ENCODE measurements at regions not wholly inside any gene's neighbourhood (a gene's known extent, or its start where the extent isn't known, plus 50 kb on each side); places are given as distances from the start of the nearest gene placed in this dataset.

DNA sequence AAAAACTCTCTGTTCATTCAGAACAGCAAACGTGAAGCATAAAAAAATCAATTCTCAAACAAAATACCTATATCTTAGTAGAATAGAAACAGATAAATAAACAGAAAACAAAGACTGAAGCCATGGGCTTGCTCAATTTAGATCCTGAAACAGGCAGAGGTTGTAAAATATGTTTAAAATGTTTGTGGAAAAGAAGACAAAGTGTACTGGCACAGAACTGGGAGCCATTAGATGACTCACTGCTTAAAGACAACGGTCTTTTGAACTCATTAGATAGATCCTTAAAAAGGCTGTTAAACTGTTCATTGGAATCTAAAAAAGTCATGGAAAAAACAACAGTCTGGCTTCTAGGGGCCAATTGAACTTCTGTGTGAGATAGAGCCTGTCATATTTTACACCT, 247.0 kb upstream of the NDST4 start:
- TF ChIP-seq SIN3A (IDR thresholded peaks at IDR 0.05; ENCODE audit: borderline replicate concordance, insufficient read depth, low read depth, low read length), result no peak
- TF ChIP-seq, protein P1, sequence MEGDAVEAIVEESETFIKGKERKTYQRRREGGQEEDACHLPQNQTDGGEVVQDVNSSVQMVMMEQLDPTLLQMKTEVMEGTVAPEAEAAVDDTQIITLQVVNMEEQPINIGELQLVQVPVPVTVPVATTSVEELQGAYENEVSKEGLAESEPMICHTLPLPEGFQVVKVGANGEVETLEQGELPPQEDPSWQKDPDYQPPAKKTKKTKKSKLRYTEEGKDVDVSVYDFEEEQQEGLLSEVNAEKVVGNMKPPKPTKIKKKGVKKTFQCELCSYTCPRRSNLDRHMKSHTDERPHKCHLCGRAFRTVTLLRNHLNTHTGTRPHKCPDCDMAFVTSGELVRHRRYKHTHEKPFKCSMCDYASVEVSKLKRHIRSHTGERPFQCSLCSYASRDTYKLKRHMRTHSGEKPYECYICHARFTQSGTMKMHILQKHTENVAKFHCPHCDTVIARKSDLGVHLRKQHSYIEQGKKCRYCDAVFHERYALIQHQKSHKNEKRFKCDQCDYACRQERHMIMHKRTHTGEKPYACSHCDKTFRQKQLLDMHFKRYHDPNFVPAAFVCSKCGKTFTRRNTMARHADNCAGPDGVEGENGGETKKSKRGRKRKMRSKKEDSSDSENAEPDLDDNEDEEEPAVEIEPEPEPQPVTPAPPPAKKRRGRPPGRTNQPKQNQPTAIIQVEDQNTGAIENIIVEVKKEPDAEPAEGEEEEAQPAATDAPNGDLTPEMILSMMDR (IDR thresholded peaks at IDR 0.05), result no peak
- no peak overlapping the region for H3K4me3 ChIP-seq (ENCODE audit: low read depth in 2 of 2, low read length in 2 of 2)
- DNase-seq (ENCODE audit: low read depth, low spot score) (no peak), ATAC-seq (no peak)
- H3K36me3 ChIP-seq (ENCODE audit: control insufficient read depth, insufficient read depth, low read length), result no peaks in the 10 kb centered on the region
- no peaks in the 10 kb centered on the region for H3K27me3 ChIP-seq (ENCODE audit: control insufficient read depth, insufficient read depth, low read length)
- in situ Hi-C loops (cut with HindIII; ENCODE audit: low pct_unique_long_range_greater_than_20kb, low sequenced_read_pairs), result no loop called here
- H3K27ac ChIP-seq (ENCODE audit: low read length), result no peak overlapping the region
- CTCF ChIA-PET, result no interaction called here
- no TSS peak for BruUV-seq (replicated peaks)
- H3K9me3 ChIP-seq (ENCODE audit: control insufficient read depth, insufficient read depth, low read depth, low read length), result no peaks in the 10 kb centered on the region
- intact Hi-C loops (cut with micrococcal nuclease; ENCODE audit: unreplicated experiment), result no loop called here
- no peaks in the 10 kb centered on the region for H3K4me1 ChIP-seq (ENCODE audit: control insufficient read depth, insufficient read depth, low read length)
- POLR2A ChIA-PET, result no interaction called here

DNA sequence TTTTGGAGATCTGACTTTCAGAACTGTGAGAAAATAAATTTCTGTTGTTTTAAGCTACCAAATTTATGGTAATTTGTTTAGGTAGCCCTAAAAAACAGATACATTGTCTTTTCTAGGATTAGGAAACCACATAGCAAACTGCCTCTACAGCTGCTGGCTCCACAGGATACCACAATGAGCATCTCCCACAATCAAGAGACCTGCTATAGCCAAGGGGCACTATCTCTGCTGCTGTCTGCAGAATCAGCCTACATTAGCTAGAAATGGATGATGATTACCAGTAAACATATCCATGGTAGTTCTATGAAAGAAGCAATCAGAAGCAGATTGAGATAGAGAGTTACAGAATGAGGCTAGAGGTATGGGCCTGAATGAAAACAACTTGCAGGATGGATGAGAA, 244.4 kb upstream of the NDST4 start:
- H3K27ac ChIP-seq (ENCODE audit: low read length), result no peak overlapping the region
- in situ Hi-C loops (cut with HindIII; ENCODE audit: low pct_unique_long_range_greater_than_20kb, low sequenced_read_pairs) (no loop called here), intact Hi-C loops (cut with micrococcal nuclease; ENCODE audit: unreplicated experiment) (no loop called here)
- no TSS peak for BruUV-seq (replicated peaks)
- no peaks in the 10 kb centered on the region for H3K27me3 ChIP-seq (ENCODE audit: control insufficient read depth, insufficient read depth, low read length)
- DNase-seq (ENCODE audit: low read depth, low spot score) (no peak), ATAC-seq (no peak)
- ChIA-PET POLR2A (no interaction called here), CTCF (no interaction called here)
- TF ChIP-seq, protein P2, sequence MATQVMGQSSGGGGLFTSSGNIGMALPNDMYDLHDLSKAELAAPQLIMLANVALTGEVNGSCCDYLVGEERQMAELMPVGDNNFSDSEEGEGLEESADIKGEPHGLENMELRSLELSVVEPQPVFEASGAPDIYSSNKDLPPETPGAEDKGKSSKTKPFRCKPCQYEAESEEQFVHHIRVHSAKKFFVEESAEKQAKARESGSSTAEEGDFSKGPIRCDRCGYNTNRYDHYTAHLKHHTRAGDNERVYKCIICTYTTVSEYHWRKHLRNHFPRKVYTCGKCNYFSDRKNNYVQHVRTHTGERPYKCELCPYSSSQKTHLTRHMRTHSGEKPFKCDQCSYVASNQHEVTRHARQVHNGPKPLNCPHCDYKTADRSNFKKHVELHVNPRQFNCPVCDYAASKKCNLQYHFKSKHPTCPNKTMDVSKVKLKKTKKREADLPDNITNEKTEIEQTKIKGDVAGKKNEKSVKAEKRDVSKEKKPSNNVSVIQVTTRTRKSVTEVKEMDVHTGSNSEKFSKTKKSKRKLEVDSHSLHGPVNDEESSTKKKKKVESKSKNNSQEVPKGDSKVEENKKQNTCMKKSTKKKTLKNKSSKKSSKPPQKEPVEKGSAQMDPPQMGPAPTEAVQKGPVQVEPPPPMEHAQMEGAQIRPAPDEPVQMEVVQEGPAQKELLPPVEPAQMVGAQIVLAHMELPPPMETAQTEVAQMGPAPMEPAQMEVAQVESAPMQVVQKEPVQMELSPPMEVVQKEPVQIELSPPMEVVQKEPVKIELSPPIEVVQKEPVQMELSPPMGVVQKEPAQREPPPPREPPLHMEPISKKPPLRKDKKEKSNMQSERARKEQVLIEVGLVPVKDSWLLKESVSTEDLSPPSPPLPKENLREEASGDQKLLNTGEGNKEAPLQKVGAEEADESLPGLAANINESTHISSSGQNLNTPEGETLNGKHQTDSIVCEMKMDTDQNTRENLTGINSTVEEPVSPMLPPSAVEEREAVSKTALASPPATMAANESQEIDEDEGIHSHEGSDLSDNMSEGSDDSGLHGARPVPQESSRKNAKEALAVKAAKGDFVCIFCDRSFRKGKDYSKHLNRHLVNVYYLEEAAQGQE (IDR thresholded peaks at IDR 0.05; ENCODE audit: insufficient read depth in 1 of 2, low read depth in 2 of 2, low read length in 1 of 2), result no peak
- no peak for TF ChIP-seq SIN3A (IDR thresholded peaks at IDR 0.05; ENCODE audit: borderline replicate concordance, insufficient read depth, low read depth, low read length)
- no peak for TF ChIP-seq TCF7L2 (IDR thresholded peaks at IDR 0.05; ENCODE audit: low read depth, low read length)
- TF ChIP-seq POLR2AphosphoS5 (IDR thresholded peaks at IDR 0.05; ENCODE audit: low read depth, low read length), result no peak
- TF ChIP-seq, protein P1 (IDR thresholded peaks at IDR 0.05), result no peak
- H3K36me3 ChIP-seq (ENCODE audit: control insufficient read depth, insufficient read depth, low read length), result no peaks in the 10 kb centered on the region
- no peak overlapping the region for H3K4me3 ChIP-seq (ENCODE audit: low read depth in 2 of 2, low read length in 2 of 2)
- no peaks in the 10 kb centered on the region for H3K9me3 ChIP-seq (ENCODE audit: control insufficient read depth, insufficient read depth, low read depth, low read length)
- no peaks in the 10 kb centered on the region for H3K4me1 ChIP-seq (ENCODE audit: control insufficient read depth, insufficient read depth, low read length)

DNA sequence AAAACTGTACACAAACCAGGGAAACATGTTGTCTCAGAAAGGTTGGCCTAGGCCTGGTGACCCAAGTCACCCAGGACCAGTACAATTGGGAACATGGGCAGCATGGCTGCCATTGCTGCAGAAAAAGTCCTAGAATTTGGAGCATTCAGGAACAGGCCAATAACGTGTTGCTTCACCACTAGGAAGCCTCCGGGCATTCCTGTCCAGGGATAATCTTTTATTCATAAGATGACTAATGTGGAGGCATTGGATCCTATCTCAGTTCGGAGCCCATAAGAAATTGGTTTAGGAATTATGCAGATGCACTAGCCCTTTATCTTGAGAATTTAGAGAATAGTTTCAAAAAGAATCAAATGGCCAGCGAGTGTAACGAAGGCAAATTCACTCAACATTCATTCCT, 242.8 kb upstream of the NDST4 start:
- Histone ChIP-seq H3K36me3 (ENCODE audit: control insufficient read depth, insufficient read depth, low read length) (no peaks in the 10 kb centered on the region), H3K9me3 (ENCODE audit: control insufficient read depth, insufficient read depth, low read depth, low read length) (no peaks in the 10 kb centered on the region), H3K27ac (ENCODE audit: low read length) (no peak overlapping the region), H3K4me3 (ENCODE audit: low read depth in 2 of 2, low read length in 2 of 2) (no peak overlapping the region), H3K4me1 (ENCODE audit: control insufficient read depth, insufficient read depth, low read length) (no peaks in the 10 kb centered on the region), H3K27me3 (ENCODE audit: control insufficient read depth, insufficient read depth, low read length) (no peaks in the 10 kb centered on the region)
- BruUV-seq (replicated peaks), result no TSS peak
- in situ Hi-C loops (cut with HindIII; ENCODE audit: low pct_unique_long_range_greater_than_20kb, low sequenced_read_pairs) (no loop called here), intact Hi-C loops (cut with micrococcal nuclease; ENCODE audit: unreplicated experiment) (no loop called here)
- ATAC-seq, result no peak
- POLR2A ChIA-PET, result no interaction called here
- CTCF ChIA-PET, result no interaction called here
- no peak for DNase-seq (ENCODE audit: low read depth, low spot score)
- TF ChIP-seq, protein P1 (IDR thresholded peaks at IDR 0.05), result no peak
- TF ChIP-seq POLR2AphosphoS5 (IDR thresholded peaks at IDR 0.05; ENCODE audit: low read depth, low read length) (no peak), TCF7L2 (IDR thresholded peaks at IDR 0.05; ENCODE audit: low read depth, low read length) (no peak), SIN3A (IDR thresholded peaks at IDR 0.05; ENCODE audit: borderline replicate concordance, insufficient read depth, low read depth, low read length) (no peak)
- TF ChIP-seq, protein P2 (IDR thresholded peaks at IDR 0.05; ENCODE audit: insufficient read depth in 1 of 2, low read depth in 2 of 2, low read length in 1 of 2), result no peak
